ENCODE measurements at regions not wholly inside any gene's neighbourhood (a gene's known extent, or its start where the extent isn't known, plus 50 kb on each side); places are given as distances from the start of the nearest gene placed in this dataset.
"Not testable (repeated sequence)": the region's sequence is repeated elsewhere in the genome, so short reads cannot be mapped to it uniquely, and the experiment has no call there.

DNA sequence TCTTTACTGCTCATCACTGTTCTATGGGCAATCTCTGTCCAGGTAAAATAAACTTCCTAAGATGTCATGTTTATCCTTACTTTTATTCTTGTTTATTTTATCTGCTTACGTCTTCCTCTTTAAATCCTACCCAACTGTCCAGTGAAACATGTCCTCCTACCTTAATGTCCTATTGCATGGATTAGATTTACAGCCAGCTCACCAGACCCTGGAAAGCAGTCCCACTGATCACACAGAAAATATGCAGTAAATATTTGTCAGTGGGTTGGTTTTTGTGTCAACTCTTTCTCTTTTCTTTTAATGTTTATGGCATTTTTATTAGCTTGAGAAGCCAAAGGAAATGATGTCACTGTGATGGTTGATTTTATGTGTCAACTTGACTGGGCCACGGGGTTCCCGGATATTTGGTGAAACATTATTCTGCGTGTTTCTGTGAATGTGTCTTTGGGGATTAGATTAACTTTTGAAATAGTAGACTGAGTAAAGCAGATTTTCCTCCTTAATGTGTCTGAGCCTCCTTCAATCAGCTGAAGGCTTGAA lies 258.3 kb downstream of the SRGAP2C start:
- DNase-seq (ENCODE audit: low read depth in 2 of 3, low spot score in 2 of 3): no peak

DNA sequence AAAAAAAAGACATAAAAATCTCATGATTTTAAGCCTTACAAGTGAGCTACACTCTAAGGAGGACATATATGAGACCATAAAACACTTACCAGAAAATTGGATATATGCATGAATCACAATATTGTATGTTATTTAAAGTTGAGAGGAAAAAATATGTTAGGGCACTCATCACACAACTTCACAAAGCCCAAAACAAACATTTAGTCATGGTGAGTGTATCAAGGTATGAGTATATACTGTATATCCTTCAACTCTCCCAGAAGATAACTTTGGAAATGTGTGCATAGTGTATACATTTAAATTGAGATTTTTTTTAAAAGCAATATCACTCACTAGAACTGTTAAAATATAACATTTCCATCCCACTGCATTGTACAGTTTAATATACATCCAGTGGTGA lies 259.3 kb downstream of the SRGAP2C start:
- DNase-seq (ENCODE audit: low read depth in 2 of 3, low spot score in 2 of 3): no peak

DNA sequence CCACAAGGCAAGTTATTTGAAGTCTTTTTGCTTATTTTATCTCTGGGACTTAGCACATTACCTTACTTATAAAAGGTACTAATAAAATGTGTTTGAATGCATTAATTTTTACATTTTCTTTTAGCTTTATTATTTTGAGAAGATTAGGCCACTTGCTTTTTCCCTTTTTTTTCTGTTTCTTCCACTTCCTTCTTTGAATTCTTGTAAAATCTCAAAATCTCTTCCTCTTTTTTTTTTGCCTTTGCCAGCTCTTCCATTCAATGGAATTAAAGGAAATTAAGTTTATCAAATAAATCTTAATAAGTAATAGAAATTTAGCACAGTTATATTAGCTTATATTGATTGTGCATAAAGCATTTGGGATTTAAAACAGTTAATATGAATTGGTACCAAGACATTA lies 260.9 kb downstream of the SRGAP2C start:
- DNase-seq (ENCODE audit: low read depth in 2 of 3, low spot score in 2 of 3): no peak

DNA sequence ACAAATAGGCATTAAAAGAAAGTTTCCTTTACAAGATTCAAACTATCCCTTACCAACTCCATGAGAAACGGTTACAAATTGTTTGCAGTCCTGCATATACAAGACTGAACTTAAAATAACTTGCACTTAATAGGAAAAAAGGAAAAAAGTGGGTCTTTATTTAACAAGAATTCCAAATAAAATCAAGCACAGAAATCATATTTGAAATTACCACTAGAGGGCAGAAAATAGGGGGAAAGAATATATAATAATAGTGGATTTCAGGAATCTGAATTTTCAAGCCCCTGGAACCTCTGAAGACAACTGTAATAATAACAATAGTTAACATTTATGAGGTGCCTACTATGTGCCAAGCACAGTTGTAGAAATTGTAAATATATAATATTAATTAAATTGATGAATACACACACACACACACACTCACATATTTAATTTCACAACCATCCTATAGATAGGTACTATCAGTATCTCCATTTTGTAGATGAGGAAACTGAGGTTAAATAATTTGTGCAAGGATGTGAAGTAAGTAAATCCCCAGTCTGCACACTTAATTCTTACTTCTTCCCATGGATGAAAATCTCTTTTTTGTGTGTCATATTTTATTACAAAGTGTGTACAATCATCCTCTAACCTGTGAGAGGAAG lies 262.6 kb downstream of the SRGAP2C start:
- peak in 1 of 3 donors; percentile 1 for DNase-seq (ENCODE audit: low read depth in 2 of 3, low spot score in 2 of 3)

DNA sequence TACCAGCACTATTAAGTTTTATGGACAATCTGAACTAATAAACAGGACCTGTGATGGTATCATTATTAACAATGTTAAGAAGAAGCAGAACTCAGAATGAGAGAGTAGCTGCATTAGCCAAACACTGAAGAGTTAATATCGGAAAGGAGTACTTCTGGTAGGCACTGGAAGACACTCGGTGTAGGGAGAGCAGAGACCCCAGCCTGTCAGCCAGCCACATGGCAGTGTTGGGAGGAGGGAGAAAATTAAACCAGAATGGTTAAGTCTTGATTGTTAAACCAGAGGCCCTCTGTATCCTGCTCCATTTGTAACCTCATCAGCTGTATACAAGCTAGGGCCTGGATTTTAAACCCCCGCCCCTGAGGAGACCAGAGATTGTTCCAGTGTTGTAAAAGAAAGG lies 263.3 kb downstream of the SRGAP2C start:
- DNase-seq (ENCODE audit: low read depth in 2 of 3, low spot score in 2 of 3): not testable (repeated sequence)

DNA sequence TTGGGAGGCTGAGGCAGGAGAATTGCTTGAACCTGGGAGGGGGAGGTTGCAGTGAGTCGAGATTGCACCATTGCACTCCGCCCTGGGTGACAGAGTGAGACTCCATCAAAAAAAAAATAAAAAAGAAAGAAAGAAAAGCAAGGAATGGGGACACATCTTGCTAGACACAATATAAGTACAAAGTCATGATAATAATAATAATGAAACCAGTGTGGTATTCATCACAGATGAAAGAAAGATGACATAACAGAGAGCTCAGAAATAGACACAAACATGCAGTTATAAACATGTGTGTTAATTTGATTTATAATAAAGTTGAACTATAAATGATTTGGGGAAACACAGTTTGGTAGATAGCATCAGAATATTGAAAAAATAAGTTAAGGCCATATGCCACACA lies 264.1 kb downstream of the SRGAP2C start:
- DNase-seq (ENCODE audit: low read depth in 2 of 3, low spot score in 2 of 3): no peak

DNA sequence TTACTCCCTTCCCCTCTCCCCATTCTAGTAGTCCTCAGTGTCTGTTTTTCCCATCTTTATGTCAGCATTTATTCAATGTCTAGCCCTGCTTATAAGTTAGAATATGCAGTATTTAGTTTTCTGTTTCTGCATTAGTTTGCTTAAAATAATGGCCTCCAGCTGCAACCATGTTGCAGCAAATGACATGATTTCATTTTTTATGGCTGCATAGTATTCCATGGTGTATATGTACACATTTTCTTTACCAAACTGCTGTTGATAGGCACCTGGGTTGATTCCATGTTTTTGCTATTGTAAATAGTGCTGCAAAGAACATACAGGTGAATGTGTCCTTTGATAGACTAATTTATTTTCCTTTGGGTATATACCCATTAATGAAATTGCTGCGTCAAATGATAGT lies 267.7 kb downstream of the SRGAP2C start:
- no peak for DNase-seq (ENCODE audit: low read depth in 2 of 3, low spot score in 2 of 3)

DNA sequence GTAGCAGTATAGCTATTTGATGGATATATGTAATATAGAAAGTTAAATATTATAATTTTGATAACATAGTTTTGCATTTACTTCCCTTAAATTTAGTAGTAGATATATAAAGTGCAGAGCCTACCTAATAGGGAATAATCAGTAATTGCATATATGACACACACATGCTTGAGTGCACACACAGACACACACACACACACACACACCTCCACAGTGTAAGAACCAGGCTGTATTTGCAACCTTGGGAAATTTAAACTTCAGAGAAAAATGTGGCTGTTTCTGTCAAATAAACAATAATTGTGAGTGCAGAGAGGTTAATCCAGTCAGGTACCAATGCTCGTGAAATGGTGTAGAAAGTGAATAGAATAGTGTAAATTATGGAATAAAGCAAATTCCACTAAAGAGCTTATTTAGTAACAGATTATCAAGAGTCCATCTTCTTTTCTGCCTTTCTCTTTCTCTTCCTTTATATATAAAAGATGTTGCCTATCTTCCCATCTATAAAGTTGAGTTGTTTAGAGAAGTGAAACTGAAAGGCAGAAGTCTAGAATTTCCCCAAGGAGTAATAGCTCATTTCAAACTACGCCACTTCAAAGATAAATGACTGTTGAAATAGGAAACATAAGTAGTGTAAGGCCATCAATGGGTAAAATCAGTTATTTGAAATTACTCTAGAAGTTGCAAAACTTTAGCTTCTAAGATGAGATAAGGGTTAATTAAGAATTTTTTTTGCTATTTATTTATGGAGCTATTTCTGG lies 273.7 kb downstream of the SRGAP2C start:
- peak in 2 of 3 donors; percentile 22 to 63 for DNase-seq (ENCODE audit: low read depth in 2 of 3, low spot score in 2 of 3)

DNA sequence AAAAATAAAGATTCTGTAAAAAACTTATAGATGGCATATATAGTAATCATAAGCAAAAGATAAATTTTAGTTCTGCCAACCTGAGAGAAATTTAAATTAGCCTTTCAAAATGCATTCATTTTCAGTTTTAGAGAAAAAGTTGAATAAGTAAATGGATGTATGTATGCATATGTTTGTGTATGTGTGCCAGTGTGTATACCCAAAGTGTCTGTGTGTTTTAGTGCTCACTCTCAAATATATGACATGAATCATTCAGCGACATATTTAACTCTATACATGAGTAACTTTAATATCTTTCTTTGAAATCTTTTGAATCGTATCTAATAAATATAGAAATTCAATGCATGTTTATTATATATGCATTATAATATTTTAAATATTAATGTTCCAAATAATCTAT lies 274.5 kb downstream of the SRGAP2C start:
- DNase-seq (ENCODE audit: low read depth in 2 of 3, low spot score in 2 of 3): no peak

DNA sequence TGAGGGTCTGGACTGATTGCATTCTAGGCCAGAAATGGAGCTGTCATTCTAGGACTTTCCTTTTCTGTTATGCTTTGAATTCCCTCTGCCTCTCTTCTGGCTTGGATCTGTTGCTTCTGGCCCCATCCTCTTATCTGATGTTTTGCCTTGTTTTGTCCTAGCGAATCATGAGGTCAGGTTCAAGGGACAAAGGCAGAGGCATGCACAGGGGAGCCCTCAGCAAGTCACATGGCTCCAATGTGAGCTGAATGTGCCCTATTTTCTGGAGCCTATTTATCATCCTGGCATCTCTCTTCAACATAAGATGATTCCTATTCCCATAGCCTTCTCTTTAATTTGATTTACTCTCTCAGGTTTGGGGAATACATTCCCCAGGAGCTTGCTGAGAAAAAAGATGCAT lies 284.6 kb downstream of the SRGAP2C start:
- not testable (repeated sequence) for DNase-seq (ENCODE audit: low read depth in 2 of 3, low spot score in 2 of 3)

DNA sequence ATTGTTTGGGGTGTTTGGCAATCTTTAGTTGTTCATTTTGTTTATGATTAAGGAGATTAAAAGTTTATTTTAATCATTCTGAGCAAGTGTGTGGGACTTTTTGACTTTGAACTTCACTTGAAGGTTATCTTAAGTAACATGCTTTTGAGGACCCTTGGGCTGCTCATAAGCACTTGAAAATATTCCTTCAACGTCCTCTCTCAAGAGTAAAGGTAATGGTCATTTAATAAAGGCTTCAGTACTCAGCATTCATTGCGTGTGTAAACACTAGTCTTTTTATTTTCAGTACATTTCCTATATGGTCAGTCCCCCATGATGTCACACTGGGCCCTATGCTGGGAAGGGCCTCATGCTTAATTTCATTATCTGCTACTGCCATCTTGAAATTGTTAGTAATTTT lies 285.6 kb downstream of the SRGAP2C start:
- DNase-seq (ENCODE audit: low read depth in 2 of 3, low spot score in 2 of 3): not testable (repeated sequence)

DNA sequence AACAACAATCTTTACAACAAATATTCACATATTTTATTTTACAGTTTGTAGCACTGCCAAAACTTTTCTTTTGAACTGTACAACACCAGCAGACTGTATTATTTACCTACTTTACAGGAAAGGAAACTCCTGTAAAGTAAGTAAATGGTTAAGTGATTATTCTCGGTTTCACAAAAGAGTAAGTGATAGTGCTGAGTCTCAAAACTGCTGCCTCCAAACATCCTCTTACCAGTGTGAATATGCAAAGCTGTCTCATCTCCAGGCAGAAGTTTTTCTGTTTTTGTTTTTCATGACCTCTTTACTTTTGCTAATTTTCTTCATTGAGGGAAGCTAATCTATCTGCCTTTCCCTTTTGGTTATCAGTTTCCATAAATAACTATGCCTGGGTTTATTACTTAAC lies 286.7 kb downstream of the SRGAP2C start:
- no peak for DNase-seq (ENCODE audit: low read depth in 2 of 3, low spot score in 2 of 3)

DNA sequence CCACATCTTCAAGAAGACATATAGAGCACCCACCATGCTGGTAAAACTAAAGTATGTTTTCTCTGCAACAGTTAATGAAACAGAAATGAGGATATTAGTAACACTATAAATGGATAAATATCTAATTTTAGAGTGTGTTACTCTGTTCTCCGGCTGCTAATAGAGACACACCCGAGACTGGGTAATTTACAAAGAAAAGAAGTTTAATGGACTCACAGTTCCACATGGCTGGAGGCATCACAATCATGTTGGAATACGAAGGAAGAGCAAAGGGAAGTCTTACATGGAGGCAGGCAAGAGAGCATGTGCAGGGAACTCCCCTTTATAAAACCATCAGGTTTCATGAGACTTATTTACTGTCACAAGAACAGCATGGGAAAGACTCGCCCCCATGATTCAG lies 287.2 kb downstream of the SRGAP2C start:
- DNase-seq (ENCODE audit: low read depth in 2 of 3, low spot score in 2 of 3): no peak

DNA sequence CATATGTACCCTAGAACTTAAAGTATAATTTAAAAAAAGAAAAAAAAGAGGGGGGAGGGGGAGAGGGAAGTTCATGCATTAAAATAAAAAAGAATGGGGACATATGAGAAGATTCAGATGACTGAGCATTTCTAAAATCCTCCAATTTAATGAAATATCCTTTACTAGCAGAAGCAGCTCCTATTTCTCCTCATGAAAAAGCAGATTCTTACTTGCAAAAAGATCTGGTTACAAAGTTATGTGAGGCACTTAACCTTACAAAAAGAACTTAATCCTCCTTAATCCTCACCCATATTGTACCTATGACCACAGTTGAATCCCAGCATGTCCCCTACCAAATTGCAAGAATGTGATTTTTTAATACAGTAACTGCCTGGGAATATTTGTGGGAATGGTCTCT lies 298.5 kb downstream of the SRGAP2C start:
- DNase-seq (ENCODE audit: low read depth in 2 of 3, low spot score in 2 of 3): no peak

DNA sequence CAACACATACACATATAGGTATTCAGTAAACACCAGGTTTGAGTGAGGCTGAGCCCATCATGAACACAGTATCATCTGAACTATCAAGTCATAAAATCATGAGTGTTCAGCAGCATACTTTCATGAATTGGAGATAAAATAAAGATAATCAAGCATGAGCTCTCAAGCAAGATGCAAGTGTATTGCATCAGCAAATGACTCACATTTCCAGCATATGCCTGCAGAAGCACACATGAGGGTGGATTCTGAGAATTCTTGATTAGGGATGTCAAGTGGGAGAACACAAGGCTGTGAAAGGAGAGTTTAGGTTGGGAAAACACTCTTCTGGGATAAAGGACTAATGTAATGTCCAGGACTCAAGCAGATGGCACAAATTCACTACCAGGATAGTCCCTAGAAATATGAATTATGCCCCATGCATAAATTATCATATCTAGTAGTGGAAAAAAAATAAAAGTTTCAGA lies 299.2 kb downstream of the SRGAP2C start:
- DNase-seq (ENCODE audit: low read depth in 2 of 3, low spot score in 2 of 3): no peak

DNA sequence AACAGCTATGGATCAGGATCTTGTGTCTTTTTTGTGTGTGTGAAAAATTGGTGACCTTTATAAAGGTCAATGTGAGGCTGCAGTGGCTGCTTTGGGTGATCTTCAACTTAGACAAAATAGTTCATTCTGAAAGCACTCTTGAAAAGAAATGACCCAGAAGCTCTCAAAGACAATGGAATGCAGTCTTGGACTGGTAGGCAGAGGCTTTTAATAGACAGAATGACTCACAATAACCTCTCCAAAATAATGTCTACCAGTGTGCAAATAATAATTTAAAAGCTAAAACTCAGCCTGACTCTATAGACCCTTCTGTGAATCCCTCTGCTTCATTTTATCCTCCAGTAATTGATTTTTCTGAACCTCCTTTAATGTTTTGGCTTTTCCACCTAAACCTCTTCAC lies 310.0 kb downstream of the SRGAP2C start:
- DNase-seq (ENCODE audit: low read depth in 2 of 3, low spot score in 2 of 3): not testable (repeated sequence)

DNA sequence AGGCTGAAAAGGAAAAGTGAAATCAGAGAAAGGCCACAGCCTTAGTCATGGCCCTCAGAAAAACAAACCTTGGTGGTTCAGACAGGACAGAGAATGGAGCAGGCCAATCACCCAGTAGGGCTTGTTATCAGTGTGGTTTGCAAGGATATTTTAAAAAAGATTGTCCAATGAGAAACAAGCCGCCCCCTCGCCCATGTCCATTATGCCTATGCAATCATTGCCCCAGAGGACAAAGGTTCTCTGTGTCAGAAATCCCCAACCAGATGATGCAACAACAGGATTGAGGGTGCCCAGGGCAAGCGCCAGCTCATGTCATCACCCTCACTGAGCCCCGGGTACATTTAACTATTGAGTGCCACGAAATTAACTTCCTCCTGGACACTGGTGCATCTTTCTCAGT lies 326.7 kb downstream of the SRGAP2C start:
- DNase-seq (ENCODE audit: low read depth in 2 of 3, low spot score in 2 of 3): not testable (repeated sequence)

DNA sequence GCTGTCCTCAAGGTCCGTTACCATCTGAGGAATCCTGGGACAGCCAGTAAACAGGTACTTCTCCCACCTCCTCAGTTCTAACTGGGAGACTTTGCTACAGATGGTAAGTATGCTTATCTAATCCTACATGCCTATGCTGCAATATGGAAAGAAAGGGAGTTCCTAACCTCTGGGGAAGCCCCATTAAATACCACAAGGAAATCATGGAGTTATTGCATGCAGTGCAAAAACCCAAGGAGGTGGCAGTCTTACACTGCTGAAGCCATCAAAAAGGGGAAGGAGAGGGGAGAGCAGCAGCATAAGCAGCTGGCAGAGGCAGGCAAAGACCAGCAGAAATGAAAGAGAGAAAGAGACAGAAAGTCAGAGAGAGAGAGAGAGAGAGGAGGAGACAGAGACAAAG lies 327.1 kb downstream of the SRGAP2C start:
- DNase-seq (ENCODE audit: low read depth in 2 of 3, low spot score in 2 of 3): peak in 1 of 3 donors; percentile 28

DNA sequence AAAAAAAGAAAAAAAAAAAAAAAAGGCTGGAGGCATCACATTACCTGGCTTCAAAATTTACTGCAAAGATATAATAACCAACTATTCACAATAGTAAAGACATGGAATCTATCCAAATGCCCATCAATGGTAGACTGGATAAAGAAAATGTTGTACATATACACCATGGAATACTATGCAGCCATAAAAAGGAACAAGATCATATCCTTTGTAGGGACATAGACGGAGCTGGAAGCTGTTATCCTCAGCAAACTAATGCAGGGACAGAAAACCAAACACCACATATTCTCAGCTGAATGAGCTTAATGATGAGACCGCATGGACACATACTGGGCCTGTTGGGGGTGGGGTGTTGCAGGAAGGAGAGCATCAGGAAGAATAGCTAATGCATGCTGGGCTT lies 330.5 kb downstream of the SRGAP2C start:
- DNase-seq (ENCODE audit: low read depth in 2 of 3, low spot score in 2 of 3): no peak

DNA sequence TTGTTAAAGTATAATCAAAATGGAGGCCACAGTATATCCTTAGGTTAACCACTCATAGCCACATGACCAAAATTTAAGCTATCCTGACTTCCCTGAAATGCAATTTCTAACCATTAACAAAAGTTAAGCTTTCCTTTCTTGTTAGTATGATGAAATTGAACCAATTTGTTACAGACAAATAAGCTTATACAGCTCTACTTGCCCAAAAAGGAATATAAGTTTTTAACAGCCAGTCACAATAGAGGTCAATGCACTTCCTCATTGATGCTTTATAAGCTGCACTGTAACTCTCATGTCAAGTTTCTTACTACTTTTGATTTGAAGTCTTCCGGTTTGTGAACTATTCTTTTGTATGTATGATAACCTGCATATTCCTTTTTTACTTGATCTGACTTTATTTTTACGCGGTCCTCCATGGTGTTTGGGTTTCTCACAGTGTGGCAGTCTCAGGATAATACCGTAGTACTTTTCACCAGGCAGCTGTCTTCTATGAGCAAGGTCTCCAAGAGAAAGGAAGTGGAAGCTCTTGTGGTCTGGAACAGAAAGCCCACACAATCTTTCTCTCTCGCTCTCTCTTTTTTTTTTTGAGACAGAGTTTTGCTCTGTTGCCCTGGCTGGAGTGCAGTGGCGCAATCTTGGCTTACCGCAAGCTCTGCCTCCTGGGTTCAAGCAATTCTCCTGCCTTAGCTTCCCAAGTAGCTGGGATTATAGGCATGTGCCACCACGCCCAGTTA lies 331.6 kb downstream of the SRGAP2C start:
- DNase-seq (ENCODE audit: low read depth in 2 of 3, low spot score in 2 of 3): peak; percentile 26 to 82 (median 54)

DNA sequence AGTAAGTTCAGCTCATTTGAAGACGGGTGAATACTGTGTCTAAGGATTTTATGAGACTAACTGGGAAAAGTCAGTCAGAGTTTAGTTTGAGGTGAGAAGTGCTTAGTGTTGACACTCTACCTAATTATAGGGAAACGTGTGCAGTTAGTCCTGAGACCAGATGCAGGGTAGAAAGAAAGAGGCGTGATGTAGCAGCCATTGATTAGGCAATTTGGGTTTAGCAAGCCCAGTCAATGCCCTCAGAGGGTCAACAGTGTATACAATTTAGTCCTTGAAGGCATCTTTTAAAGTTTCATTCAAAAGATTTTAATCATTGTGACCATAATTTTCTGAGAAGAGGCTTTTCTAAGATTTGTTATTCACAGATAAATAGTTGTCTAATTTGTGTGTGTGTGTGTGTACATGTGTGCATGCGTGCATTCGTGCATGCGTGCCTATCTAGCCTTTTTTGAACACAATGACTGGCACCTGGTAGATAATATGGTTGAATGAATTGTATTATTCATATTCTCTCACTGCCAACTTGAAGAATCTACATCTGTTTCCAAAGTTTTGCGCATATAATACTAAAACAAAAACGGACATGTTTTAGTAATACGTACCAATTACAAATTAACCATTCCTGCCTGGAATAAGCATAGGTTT lies 332.9 kb downstream of the SRGAP2C start:
- DNase-seq (ENCODE audit: low read depth in 2 of 3, low spot score in 2 of 3): no peak

All from hematopoietic multipotent progenitor cell (in vitro differentiated cells).